ENCODE measurements at regions not wholly inside any gene's neighbourhood (a gene's known extent, or its start where the extent isn't known, plus 50 kb on each side); places are given as distances from the start of the nearest gene placed in this dataset.

DNA sequence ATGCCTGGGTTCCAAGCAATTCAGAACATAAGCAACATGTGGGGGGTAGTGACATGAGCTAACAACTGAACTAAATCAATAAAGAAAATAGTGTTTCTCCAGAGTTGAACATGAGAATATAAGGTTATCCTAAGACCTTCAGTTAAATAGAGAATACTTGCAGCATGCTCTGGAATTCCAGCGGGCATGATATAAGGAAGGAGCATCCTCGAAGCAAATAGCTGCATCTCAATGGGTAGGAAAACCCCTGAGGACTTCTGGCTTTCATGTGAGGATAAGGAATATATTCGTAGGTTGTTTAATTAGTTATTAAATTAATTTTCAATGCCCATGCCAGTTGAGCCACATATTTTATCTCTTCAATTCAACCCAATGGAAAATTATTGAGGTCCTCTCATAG lies 631.2 kb upstream of the EPHA7 start:
- no peak for DNase-seq

- DNase-seq: no peak
These were observed 629.6 kb upstream of the EPHA7 start for GRCh38 chr6:94049001-94049400.

DNA sequence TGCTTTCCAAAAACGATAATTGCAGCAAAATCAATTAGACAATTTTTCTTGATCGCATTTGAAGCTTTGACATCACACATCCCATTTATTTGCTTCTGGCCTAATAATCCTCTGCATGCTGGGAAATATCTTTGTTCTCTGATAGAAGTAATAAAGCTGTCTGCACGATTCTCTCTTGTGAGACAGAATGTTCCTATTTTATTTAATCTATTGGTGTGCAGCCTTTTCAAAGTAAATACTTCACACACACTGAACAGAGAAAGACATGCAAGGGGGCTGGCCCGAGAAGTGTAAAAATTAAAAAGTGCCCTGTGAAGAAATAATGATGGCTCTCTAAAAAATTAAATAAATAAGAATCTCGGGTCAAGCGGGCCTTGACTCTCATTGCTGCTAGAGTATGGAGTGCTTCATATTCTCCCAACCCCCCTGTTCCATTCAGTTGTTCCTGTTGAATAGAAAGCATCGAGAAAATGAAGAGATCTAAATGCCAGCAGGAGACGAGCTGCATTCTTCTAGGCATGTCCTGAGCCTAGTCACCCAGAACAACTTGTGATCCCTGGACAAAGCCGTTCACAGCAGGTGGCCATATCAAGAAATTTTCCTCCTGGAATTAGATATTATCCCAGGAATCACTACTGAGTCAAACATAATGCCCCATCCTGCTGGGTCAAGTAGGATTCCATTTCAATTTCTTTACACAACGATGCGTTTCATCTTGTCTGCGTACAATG lies 625.9 kb upstream of the EPHA7 start:
- DNase-seq: peak; percentile 93

- DNase-seq: no peak
These were observed 622.8 kb upstream of the EPHA7 start for GRCh38 chr6:94041945-94042709.

DNA sequence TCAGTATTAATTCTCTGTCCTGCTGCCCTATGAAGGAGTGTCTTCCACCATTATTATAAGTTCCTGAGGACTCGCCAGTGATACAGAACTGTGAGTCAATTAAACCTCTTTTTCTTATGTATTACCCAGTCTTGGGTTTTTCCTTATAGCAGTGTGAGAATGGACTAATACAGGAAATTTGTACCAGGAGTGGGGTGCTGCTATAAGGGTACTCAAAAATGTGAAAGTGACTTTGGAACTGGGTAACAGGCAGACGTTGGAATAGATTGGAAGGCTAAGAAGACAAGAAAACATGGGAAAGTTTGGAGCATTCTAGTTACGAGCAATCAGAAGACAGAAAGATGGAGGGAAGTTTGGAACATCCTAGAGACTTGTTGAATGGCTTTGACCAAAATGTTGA lies 616.7 kb upstream of the EPHA7 start:
- DNase-seq: no peak

DNA sequence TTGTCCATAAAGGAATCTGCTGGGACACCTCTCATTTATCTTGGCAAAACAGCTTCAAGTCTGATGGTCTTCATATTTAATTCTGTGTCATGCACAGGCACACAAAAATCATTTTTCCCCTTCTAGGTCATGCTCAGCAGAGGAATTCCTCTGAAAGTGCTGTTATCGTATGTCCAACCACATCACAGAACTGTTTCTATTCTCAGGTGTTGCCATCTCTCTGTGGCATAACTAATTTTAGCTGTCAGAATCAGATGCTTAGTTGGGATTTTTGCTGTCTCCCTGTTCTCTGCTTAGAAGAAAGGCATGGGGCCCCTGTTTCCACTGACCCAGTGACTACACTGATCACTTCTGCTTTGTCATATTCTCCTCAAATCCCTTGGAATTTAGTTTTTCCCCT lies 608.0 kb upstream of the EPHA7 start:
- no peak for DNase-seq

DNA sequence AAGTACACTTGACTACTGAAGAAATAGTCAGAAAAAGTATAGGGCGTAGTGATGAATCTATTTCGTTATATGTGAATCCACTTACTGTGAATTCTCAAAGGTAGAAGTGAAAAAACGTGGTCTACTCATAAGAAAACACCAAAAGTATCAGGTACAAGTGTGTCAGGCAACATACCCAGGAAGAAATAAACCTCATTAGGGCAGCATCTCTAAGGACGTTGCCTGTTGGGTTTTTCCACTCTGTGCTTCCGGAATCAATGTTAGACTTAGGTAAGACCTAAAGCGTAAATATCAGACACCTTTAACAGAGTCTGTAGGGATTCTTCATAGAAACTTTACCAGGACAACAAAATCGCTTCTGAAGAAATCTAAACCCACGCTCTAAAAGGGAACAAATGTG lies 607.2 kb upstream of the EPHA7 start:
- DNase-seq: no peak

DNA sequence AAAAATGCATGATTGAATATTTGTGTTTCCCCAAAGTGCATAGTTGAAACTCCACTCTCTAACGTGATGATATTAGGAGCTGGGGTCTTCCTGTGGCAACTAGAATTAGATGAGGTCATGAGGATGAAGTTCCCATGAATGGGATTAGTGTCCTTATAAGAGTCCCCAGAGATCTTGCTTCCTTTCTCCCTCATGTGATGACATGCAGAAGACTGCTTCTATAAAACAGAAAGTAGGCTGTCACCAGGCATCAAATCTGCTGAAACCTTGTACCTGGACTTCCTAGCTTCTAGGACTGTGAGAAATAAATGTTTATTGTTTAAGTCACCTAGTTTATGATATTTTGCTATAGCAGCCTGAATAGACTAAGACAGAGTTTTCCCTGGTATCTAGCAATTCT lies 586.5 kb upstream of the EPHA7 start:
- DNase-seq: no peak

GRCh38 chr6:93992976-93993375 lies 573.6 kb upstream of the EPHA7 start:
- no peak for DNase-seq

GRCh38 chr6:93989630-93990029 lies 570.3 kb upstream of the EPHA7 start:
- DNase-seq: no peak

- DNase-seq: no peak
These were observed 566.6 kb upstream of the EPHA7 start for GRCh38 chr6:93985953-93986352.

- no peak for DNase-seq
These were observed 555.8 kb upstream of the EPHA7 start for GRCh38 chr6:93975159-93975558.

GRCh38 chr6:93974332-93974731 lies 555.0 kb upstream of the EPHA7 start:
- no peak for DNase-seq

DNA sequence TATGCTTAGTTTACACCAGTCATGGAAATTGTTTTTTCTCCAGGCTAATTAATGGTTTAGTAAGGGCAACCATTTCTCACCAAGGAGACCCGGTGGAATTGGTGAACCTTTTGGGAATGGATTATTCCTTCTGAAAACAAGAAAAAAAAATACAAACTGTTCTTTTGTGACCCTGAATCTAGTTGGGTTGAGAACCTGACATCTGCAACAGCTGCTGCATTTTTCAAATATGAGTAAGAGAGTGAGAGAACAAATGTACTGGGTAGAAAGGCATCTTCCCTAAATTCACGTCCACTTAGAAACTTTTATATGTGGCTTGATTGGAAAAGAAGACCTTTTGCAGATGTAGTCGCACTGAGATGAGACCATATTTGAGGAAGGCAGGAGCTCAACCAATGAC lies 553.4 kb upstream of the EPHA7 start:
- DNase-seq: no peak

DNA sequence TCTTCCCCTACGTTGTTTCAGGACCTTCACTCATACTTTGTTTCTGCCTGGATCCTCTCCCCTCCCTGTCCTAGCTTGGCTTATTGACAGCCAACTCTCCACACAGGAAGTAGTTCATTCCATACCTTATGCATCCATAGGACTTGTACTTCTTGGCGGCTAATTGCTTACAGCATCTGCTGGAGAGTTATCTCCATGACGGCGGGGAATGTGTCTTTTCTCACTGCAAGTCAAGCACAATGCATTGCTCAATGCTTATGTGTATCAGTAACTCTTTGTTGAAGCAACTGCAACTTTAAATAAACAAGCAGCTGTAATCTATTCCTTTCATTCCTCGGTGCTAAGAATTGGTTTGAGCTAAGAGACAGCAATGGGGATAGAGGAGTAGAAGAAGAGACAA lies 551.3 kb upstream of the EPHA7 start:
- no peak for DNase-seq

- DNase-seq: no peak
These were observed 548.8 kb upstream of the EPHA7 start for GRCh38 chr6:93968126-93968525.

DNA sequence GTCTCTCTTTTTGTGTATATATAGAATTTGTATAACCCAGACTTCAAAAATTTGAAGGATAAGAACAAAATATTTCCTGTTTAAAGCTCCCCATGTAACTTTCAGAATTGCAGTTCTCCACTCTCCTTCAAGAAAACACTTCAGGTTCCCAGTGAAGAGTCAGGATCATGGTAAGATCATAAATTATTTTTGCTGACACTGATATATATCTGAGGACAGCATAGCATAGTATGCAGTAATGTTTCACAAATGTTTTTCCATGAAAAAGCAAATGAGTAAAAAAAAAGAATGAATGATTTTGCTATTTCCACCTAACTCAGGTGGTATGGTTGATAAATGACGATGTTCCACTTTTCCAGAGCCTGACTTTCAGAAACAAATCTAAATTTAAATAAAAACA lies 545.6 kb upstream of the EPHA7 start:
- no peak for DNase-seq

DNA sequence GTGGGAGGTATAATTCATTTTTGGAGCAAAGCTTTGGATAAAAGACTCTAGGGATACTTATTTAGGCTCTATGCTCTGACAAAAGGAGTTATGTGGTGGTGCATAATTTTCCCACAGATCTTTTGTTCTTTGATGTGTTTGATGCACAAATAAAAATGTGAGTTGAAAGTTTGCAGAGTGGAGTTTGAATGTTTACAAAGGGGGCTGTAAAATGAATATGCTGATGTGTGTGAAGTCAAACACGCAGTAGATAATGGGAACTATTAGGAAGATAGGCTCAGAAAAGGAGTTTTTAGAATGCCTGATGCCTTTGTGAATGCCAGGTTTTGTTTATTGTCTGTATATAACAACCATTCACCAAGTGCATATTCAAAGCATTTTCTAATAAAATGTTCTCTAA lies 545.0 kb upstream of the EPHA7 start:
- DNase-seq: no peak

DNA sequence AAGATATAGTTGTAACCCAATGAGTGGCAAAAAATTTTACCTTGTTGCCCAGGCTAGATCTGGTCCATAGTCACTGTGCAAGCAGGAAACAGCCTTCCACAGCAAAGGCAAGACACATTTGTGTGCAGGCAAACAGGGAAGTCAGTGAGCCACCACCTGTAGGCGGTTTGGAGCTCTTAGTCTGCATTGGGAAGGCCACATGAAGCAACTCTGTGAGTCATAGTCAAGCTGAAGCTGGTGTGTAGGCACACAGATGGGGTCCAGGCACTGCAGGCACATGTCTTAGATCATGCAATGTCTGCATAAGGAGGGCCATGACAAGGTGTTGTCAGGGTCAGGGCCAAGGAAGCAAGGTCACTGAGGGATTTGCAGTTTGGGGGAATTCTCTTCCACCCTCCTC lies 543.2 kb upstream of the EPHA7 start:
- DNase-seq: no peak

DNA sequence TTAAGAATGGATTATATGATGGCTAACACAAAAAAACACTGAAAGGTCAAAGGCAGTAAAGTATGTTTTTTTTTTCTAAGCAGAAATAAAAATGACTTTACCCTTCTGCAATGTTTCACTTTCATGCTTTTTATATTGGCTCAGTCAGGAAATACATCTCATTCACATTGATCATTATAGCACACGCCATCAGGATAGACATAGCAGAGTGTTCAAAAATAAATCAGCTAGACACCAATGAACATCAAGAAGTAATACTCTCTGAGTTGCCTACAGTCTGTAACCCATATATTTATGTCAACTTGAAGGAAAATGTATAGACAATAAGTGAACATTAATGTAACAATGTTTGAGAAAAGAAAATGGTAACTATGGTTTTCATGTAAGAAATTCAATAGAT lies 535.2 kb upstream of the EPHA7 start:
- no peak for DNase-seq

- DNase-seq: no peak
These were observed 524.3 kb upstream of the EPHA7 start for GRCh38 chr6:93943661-93944060.

DNA sequence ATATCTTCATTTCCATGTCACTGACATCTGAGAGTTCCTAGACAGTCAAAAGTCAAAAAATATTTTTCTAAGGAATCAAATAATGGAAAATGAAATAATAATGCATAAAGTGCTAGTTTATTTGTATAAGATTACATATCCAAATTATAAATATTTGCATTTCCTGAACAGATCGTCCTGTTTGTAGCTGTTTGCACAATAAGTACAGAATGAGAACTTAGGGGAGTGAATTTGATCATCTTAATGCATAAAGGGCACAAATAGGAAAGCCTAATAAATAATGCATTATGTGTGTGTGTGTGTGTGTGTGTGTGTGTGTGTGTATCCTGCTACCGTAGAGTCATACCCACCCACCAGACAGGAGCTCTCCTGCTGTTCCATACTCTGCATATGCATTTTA lies 521.0 kb upstream of the EPHA7 start:
- no peak for DNase-seq

DNA sequence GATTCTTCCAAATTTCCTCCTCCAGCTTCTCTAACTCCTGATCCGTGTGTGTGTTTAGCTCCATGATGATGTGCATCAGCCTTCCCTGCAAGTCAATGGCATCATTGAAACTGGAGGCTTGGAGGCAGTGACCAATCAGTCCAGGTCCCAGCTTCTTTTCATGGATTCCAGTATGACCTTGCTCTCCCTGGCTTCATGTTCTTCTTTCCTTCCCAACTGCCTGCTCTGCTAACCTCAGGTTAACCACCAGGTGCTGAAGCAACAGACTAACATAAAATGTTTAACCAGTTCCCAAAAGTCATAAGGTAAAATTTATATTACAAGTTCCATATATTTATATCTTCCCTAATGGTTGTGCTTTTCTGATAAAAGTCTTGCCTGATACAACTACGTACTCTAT lies 512.8 kb upstream of the EPHA7 start:
- no peak for DNase-seq

DNA sequence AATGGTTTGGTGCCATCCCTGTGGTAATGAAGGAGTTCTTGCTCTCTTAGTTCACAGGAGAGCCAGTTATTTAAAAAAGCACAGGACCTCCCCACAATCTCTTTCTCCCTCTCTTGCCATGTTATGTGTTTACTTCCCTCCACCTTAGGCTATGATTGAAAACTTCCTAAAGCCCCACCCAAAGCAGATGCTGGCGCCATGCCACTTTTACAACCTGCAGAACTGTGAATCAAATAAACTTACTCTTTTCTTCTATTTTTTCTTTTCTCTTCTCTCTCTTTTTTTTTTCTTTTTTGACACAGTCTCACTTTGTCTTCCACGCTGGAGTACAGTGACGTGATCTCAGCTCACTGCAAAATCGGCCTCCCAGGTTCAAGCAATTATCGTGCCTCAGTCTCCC lies 508.4 kb upstream of the EPHA7 start:
- DNase-seq: no peak

DNA sequence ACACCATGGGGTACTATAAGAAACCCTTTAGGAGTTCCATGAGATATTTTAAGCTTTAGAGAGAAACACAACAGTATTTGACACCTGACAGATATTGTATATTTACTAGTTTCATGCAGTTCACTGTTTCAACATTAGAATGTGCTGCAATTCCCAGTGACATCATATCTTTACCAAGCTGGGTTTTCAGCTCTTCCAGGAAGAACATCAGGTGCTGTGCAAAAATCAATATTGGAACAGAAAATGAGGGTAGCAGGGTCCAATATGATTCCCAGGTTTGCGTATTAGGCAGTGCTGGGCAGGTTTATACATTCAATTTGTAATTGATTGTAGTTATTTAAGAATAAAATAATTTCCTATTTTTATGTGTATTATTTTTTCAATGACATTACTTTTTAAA lies 500.0 kb upstream of the EPHA7 start:
- DNase-seq: no peak

Data from NCI-H146 (cell line).